ENCODE measurements at regions not wholly inside any gene's neighbourhood (a gene's known extent, or its start where the extent isn't known, plus 50 kb on each side); places are given as distances from the start of the nearest gene placed in this dataset.

DNA sequence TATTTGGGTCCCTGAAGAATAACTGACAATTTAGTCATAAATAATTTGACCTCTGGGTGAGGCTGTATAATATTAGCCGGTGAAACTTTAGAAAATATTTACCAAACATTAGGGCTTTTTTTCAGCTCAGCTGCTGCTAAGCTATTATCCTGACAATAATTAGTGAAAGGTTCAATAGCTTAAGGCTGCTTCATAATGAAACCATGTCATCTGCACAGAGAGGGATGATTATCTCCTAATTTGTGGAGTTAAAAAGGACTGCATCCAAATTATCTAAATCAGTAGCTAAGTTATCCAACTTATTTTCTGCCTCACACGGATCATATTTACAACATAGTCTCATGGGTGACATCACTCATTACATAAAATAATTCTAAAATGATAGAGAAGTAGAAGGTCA is 1249.8 kb downstream of the RAPGEF2 start:
- TF ChIP-seq, protein P1, sequence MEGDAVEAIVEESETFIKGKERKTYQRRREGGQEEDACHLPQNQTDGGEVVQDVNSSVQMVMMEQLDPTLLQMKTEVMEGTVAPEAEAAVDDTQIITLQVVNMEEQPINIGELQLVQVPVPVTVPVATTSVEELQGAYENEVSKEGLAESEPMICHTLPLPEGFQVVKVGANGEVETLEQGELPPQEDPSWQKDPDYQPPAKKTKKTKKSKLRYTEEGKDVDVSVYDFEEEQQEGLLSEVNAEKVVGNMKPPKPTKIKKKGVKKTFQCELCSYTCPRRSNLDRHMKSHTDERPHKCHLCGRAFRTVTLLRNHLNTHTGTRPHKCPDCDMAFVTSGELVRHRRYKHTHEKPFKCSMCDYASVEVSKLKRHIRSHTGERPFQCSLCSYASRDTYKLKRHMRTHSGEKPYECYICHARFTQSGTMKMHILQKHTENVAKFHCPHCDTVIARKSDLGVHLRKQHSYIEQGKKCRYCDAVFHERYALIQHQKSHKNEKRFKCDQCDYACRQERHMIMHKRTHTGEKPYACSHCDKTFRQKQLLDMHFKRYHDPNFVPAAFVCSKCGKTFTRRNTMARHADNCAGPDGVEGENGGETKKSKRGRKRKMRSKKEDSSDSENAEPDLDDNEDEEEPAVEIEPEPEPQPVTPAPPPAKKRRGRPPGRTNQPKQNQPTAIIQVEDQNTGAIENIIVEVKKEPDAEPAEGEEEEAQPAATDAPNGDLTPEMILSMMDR (IDR thresholded peaks at IDR 0.05), result no peak
- TF ChIP-seq RARB (CRISPR knock-in tag; IDR thresholded peaks at IDR 0.05) (no peak), POLR2A (IDR thresholded peaks at IDR 0.05; ENCODE audit: low read length) (no peak), CEBPB (IDR thresholded peaks at IDR 0.05) (no peak), RAD21 (conservative IDR thresholded peaks at IDR 0.05 in 1 of 2, IDR thresholded peaks at IDR 0.05 in 1 of 2) (no peak), CHD2 (IDR thresholded peaks at IDR 0.05; ENCODE audit: low read length, partially characterized antibody) (no peak), PHF8 (IDR thresholded peaks at IDR 0.05; ENCODE audit: borderline replicate concordance, low read depth) (no peak), BHLHE40 (IDR thresholded peaks at IDR 0.05; ENCODE audit: low read depth, low read length) (no peak), HOXB5 (CRISPR knock-in tag; IDR thresholded peaks at IDR 0.05) (no peak)
- TF ChIP-seq, protein P2, sequence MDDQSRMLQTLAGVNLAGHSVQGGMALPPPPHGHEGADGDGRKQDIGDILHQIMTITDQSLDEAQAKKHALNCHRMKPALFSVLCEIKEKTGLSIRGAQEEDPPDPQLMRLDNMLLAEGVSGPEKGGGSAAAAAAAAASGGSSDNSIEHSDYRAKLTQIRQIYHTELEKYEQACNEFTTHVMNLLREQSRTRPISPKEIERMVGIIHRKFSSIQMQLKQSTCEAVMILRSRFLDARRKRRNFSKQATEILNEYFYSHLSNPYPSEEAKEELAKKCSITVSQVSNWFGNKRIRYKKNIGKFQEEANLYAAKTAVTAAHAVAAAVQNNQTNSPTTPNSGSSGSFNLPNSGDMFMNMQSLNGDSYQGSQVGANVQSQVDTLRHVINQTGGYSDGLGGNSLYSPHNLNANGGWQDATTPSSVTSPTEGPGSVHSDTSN (IDR thresholded peaks at IDR 0.05), result no peak
